Hippocampal formation (tissue), 2 donors: ENCODE measurements at regions not wholly inside any gene's neighbourhood (a gene's known extent, or its start where the extent isn't known, plus 50 kb on each side); places are given as distances from the start of the nearest gene placed in this dataset.
"Not testable (repeated sequence)": the region's sequence is repeated elsewhere in the genome, so short reads cannot be mapped to it uniquely, and the experiment has no call there.

Experiments used
- DNase-seq, 2 donors: peaks; one replicate each; lab custom pipeline; 2025; lab: John Stamatoyannopoulos, UW

DNA sequence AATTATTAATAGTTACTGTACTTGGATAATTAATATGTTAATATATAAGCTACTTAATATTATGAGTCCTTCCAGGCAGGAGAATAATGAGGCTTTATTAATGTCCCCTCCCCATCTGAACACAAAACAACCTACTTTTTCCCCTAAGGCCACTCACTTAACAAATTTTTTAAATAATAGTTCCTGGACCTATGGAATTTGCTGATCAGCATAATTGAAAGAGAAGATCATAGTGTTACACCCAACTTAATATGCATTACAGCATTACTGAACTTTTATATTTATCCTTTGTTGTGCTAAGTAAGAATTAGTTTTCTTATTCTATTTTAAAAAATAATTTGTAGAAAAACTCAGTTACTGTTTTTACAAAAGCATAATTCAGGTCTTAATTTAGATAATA, 1537.7 kb upstream of the GOT2 start:
- no peak for DNase-seq

DNA sequence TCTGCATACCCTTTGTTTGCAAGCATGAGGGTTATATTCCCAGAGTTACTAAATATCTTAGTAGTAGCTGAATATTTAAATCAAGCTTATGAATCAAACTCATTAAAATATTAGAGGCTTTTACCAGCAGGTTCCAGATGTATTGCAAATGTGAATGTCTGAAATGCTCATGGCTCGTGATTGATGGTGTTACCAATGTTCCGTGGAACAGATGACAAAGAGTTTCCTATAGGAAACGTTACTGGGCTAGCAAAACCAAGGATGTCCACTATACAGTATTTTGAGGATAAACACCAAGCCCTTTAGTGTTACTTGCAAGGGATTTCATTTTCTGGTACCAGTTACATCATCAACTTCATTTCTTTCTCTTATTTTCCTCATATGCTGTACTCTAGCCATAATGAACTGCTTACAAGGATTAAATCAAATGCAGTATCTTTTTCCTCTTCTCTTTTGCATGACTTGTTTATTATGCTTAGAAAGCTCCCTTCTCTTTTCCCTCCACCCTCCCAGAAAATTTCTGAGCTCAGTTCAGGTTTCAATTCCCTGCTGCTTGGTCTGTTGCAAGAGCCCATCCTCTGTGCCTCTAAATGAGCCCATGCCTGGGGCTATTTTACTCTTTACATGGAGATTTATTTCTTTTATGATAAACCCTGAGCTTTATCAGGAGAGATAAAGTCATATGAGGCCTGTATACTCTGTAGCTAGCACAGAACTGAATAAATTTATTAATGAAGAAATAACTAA, 1537.1 kb upstream of the GOT2 start:
- no peak for DNase-seq

DNA sequence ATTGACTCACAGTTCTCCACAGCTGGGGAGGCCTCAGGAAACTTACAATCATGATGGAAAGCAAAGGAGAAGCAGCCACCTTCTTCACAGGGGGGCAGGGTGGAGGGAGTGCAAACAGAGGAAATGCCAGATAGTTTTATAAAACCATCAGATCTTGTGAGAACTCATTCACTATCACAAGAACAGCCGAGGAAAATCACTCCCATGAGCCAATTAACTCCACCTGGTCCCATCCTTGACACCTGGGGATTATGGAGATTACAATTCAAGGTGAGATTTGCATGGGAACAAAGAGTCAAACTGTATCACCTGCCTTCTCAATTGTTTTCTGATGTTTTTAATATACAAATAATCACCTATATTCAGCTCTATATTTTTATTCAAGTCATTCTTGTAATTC, 1527.3 kb upstream of the GOT2 start:
- DNase-seq, result no peak

DNA sequence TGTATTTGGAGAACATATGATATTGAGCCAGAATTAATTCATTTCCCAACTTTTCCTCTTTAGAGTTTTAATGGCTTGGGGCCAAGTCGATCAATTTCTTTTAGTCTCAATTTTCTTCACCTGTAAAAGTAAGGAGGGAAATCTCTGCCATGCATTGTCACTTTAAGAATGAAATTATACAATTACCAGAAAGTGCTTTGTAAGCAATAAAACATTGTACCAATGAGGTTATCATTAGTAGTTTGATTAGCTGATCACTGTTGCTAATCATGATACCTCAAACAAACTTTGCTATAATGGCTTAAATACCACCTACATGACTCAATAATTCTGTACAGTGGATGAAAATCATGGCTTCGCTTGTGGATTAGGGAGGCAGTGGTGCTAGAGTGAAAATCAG, 1525.8 kb upstream of the GOT2 start:
- no peak for DNase-seq

DNA sequence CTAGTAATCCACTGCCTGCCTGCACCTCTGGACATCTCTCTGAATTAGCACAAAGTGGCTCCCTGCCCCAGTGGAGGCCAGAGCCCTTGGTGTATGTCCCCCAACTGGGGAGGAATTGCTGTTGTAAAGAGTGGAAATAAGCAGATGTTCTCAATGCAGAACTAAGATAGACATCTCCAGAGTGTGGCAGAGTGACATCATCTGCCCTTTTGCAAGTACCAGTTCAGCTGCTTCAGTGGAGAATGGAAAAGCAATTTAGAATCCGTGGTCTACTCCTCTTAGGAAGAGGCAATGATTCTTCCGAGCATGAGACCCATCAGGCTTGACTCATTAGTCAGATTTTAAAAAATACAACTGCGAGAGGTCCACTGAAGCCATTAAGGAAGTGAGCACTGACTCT, 1512.0 kb upstream of the GOT2 start:
- no peak for DNase-seq

DNA sequence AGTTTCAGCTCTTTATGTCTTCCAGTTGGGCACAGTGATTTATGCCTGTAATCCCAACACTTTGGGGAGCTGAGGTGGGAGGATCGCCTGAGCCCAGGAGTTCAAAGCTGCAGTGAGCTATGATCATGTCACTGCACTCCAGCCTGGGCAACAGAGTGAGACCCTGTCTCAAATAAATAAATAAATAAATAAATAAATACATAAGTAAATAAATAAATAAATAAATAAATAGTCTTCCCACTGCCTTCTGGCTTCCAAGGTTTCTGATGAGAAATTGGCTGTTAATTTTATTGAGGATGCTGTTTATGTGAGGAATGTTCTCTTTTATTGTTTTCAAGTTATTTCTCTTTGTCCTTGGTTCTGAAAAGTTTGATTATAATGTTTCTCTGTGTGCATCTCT, 1507.6 kb upstream of the GOT2 start:
- no peak for DNase-seq

DNA sequence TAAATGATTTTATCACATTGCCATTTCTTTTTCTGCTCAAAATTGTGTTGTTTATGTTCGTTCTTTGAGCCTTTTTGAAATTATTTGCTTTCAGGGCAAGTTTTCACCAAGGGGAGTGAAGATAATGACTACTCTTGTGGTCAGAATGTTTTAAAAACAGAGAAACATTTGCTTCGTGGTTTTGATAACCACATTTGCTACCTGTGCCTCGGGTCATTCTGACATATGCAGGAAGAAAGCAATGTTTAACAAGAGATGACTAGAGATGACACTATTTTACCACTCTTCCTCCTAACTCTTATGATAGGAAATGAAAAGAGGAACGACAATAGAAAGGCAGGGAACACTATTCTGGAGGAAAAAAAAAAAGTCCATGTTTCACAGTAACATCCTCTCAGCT, 1496.5 kb upstream of the GOT2 start:
- DNase-seq, result no peak

DNA sequence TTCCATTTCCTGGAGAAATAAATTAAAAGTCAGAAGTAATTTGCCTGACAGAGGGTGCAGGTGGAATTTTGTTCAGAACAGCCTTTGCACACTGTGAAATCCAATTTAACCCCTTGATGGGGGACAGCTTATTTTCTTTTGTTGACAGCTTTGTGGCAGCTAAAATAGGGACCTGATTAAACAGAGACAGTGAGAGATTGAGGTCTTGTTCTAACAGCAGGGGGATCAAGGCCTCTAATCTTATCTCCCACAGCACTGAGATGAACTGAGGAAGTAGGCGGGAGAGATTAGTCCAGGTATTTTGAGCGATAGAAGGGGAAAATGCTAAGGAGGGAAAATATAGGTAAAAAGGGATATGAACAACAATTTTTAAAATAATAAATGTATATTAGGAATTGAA, 1491.4 kb upstream of the GOT2 start:
- no peak for DNase-seq

DNA sequence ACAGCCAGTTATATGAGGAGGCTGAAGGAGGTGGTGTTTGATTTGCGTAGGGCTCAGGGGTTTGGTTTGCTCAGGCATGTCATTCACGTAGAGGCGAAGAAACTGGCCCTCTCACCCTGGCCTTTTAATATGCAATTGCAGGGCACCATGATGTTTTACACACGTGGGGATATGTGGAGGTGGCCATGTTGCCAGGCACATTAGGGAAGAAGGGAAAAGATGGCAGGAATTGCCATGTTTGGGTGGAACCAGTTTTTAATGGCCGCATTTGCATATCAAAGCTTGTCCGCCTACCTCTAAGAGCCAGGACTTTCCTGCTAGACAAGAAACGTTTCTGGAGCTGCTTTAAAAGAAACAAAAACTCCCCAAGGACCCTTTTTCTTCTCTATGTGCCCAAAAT, 1483.7 kb upstream of the GOT2 start:
- DNase-seq, result no peak

DNA sequence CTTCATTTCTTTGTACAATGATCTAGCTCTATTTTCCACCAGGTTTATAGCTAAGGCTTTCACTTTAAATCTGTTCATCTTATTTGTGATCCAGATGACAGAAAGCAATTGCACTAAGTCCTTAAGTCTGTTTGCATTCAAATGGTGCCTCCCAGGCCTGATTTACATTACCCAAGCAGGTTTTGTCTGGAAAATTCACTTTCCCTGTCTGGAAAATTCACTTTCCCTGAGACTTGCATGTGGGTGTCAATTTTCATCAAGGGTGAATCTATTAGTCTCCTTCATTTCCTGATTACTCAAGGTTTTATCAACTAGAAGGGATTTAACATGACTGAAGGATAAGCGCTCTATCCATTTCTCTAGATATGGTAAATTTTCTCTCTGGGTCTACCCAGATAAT, 1480.2 kb upstream of the GOT2 start:
- DNase-seq, result no peak

DNA sequence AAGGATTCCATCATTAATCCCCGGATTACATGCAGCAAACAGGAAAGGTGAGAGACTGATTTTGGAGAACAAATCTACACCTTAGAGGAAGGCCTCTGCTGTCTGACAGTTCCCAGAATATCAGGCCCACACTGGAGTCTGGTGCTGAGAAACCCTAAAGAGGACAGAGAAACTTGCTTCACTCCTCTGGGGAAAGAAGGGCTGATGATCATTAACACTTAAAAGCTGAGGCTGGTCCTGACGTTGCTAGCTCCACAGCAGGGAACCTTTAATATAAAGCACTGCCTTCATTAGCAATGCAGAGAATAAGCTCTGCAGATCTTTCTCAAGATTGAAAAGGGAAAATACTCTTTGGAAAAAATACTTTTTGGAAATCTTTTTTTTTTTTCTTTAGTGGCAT, 1472.4 kb upstream of the GOT2 start:
- DNase-seq, result no peak

DNA sequence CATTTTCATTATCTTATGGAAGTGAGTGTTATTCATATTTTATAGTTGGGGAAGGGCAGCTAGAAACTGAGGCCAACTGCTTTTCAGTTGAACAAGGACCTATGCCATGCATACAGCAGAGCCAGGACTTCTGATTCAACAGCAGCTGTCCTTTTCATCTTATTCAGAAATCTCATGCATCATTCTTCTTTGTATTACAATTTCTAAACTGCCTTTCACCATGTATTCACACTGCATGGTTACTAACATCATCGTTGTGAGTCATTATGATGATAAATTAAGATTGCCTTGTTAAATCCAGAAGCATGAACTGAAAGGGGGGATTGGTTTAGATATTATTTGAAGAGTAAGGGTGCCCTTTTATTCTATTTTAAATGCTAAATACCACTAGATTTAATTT, 1470.1 kb upstream of the GOT2 start:
- DNase-seq, result no peak

DNA sequence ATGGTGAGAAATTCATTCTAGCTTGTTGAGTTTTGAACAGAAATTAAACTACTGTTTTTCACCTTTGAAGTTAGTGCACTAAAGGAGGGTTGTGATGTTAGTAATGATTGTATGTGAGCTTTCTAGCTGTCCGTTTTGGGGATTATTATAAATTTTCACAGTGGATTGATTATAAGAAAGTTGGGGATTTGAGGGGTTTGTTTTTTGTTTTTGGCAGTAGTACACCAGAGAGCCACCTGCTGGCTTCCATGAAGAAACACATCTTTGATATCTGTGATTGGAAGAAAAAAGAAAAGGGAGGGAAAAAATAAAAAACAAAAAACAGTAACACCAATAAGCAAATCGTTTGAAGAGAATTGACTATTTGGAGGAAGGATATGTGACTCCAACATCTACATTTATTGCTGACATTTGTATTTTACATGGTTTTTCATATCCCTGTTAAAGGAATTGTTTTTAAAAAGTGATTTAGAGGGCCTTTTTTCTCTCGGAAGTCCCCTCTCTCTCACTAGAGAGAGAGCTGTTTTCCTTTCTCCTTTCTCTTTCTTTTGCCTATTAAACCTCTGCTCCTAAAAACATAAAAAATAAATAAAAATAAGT, 1469.5 kb upstream of the GOT2 start:
- DNase-seq, result no peak

DNA sequence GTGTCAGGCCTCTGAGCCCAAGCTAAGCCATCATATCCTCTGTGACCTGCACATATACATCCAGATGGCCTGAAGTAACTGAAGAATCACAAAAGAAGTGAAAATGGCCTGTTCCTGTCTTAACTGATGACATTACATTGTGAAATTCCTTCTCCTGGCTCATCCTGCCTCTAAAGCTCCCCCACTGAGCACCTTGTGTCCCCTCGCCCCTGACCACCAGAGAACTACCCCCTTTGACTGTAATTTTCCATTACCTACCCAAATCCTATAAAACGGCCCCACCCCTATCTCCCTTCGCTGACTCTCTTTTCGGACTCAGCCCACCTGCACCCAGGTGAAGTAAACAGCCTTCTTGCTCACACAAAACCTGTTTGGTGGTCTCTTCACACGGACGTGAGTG, 1466.6 kb upstream of the GOT2 start:
- DNase-seq, result not testable (repeated sequence)

DNA sequence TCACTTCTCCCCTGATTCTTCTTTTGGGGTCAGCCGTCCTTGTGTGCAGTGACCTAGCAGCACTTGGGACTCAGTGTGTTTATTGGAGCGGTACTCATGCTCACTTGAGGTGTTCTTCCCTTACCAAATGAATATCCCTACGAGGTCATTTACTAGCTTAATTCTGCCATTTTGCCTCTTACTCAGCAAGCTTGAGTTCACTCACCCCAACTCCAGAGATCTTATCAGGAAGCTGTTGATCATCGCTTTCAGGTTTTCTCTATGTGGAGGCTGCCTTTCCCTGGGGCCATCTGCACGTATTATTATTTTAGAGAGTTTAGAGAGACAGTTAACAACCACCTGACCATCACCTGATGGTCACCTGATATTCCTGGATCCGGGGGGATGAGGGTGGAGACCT, 1466.0 kb upstream of the GOT2 start:
- no peak for DNase-seq

DNA sequence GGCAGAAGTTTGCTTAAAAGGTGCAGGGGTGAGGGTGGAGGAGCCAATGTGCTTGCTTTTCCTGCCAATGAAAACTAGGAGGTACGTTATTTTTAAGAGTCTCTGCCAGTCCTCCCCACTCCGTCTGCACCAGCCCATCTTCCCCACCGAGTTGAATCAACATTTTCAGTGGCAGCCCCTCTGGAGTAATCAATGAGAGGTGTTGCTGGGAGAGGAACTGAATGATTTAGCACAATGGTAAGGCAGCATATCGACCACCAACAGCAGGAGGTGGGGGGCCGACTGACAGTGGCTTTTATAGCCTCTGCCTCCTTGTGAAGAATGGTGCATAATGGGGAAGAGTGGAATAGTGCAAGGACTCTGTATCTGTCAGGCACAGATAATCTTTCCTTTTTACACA, 1465.0 kb upstream of the GOT2 start:
- no peak for DNase-seq

DNA sequence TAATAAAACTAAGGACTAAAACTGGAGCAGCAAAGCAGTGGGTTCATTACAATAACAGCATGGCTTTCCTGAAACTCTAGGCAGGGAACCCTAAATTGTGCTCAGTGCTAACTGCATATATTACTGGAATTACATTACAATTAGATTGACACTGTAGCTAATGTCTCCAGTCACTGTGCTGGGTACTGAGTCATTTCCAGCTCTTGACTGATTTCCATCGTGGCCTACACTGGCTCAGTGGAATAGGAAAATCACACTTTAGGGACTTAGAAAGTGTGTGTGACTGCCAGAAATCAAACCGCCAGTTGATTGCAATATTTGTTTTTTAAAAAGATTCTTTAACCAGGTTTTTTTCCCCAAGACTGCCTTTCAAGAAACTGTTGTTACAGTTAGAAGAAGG, 1447.4 kb upstream of the GOT2 start:
- DNase-seq, result no peak

DNA sequence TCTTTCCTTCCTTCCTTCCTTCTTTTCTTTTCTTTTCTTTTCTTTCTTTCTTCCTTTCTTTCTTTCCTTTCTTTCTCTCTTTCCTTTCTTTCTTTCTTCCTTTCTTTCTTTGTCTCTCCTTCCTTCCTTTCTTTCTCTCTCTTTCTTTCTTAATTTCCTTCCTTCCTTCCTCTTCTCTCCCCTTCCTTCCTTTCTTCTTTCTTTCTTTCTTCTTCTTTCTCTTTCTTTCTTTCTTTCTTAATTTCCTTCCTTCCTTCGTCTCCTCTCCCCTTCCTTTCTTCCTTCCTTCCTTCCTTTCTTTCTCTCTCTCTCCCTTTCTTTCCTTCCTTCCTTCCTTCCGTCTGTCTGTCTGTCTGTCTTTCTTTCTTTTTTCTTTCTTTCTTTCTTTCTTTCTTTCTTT, 1446.5 kb upstream of the GOT2 start:
- no peak for DNase-seq

DNA sequence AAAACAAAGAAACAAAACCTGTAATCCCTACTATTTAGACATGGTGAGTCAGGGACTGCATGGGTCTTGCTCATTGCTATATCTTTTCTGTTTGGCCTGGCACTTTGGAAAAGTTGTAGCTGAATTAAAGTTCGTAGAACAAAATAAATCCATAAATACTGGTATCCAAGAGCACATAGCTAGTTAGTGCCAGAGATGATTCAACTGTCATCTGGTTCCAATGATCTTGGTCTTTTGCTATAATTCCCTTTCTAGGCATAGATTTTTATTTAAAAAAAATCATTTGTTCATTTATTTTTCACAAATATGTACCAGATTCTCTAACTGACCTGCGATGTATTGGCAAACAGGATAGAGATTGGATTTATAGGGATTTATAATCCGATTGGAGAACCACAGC, 1436.1 kb upstream of the GOT2 start:
- DNase-seq, result no peak

DNA sequence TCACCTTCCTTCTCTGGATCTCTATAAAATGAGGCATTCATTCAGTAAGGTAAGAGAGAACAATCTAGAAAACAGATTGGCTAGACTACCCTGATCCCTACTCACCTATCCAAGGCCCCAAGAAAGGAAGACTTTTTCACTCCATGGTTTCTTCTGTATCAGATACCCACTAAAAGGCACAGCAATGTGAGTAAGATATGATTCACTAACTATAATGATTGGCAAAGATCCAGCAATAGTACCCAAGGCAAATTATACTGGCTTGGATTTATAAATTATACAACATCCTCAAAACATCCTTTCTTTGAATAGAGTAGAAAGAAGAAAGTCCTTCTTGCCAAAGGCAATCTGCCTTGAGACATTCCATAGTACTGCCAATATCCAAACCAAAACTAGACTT, 1432.0 kb upstream of the GOT2 start:
- no peak for DNase-seq

DNA sequence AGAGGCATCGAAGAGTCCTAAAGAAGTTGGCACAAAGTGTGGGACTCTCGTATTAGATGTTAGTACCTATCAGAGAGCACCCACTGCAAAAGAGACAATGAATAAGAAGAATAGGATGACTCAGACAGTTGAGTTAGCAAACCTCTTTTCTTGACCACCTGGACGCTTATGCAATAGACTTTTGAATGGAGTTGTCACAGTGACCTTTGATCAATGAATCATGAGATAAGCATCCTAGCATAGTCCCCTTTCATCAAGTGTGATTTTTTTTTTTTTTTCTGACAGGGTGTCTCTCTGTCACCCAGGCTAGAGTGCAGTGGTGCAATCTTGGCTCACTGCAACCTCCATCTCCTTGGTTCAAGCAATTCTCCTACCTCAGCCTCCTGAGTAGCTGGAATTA, 1417.9 kb upstream of the GOT2 start:
- DNase-seq, result no peak

DNA sequence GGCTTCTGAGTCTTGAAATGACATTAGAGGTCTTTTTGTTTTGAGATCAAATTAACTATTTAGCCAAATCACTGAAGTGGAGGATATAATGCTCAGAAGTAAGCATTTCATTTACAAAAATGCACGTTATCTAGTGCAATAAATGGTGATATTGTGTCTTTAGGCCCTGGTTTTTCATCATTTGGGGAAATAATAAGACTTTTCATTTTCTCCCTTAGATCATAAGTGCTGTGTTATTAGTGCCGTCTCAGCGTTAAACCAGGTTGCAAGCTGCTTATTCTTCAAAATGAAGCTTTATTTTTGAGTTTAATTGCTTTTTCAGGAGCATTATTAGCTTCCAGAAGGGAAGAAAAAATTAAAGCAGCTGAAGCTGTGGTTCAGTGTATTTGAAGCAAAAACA, 1416.8 kb upstream of the GOT2 start:
- DNase-seq, result no peak

DNA sequence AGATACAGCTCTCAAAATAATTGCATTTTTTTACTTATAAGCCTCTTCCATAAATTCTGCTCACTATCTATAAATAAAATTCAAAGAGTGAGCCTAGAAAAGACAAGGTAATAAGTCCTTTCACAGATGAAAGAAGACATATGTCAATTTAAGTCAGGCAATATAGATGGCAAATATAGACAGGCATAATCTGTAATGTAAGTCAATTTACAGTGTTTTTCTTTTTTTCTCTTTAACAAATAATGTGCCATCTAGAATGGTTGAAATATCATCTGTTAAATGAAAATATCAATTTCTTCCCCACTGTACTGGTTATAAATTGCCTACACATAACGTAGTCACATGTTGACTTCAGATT, 1409.2 kb upstream of the GOT2 start:
- no peak for DNase-seq

DNA sequence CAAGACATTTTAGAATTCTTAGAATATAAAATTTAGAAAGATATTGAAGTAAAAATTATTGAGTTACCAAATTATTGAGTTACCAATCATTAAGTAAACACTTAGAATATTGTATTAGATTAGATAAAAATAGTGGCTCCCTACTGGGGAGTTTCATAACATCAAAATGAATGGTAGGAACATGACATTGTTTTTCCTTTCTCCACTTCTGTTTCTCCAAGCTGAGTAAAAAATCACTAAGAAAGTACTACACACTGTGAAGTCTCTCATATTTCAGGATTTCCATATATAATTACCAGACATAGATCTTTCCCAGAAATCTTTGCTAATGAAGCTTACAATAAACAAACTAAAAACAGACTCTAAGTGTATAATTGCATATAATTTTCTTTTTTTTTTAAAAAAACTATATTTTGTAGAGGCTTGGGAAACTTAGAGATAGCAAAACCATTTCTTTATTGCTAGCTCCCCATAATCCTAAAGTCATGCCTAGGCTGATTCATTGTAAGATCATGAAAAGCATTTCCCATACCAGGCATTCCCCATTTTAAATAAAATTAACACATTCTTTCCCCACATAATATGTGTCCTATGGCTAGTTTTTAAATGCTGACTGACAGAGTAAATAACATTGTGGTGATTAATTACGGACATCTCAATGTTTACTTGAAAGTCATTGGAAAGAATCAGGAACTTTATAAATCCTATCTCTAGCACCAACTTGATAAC, 1408.7 kb upstream of the GOT2 start:
- DNase-seq, result no peak
